DMS 273 (cell line): ENCODE measurements at regions not wholly inside any gene's neighbourhood (a gene's known extent, or its start where the extent isn't known, plus 50 kb on each side); places are given as distances from the start of the nearest gene placed in this dataset.
"Not testable (repeated sequence)": the region's sequence is repeated elsewhere in the genome, so short reads cannot be mapped to it uniquely, and the experiment has no call there.

ENCODE experiments used
- DNase-seq: peaks from one replicate; lab custom pipeline; 2025; ENCODE audit not compliant: unreplicated experiment; lab: John Stamatoyannopoulos, UW

DNA sequence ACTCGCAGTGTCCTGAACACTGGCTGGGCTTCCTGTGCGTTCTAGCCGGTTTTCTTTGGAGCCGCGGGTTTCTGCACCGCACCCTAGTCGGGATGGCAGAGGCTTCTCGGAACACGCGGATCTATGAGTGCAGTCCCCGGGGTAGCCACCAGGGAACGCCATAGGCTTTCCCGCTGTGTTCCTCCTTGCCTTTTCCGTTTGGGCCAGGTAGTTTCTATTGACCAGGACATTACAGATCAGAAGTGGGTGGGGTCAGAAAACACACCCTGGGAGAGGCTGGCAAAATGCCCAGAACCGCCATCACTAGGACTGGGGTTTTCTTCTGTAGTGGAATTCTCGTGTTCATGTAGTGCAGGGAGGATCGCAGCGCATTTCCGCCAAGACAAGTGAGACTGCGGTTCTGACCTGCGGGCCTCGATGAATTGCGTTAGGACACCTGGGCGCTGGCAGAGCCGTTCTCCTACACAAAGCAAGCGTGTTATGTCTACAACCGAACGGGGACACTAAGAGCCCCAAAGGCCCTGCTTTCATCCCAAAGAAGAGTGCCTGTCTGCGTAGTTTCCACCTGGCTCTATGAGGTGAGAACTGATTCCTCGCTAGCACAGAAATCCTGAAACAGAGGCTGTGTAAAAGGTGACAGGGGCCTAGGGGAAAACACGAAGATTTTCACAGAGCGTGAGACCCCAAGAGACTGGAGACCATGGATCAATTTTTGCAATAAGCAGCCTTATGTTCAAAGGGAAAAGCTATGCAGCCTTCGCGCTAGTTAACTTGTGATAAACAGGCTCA is 121.5 kb downstream of the PPIAL4G start:
- DNase-seq: not testable (repeated sequence)

DNA sequence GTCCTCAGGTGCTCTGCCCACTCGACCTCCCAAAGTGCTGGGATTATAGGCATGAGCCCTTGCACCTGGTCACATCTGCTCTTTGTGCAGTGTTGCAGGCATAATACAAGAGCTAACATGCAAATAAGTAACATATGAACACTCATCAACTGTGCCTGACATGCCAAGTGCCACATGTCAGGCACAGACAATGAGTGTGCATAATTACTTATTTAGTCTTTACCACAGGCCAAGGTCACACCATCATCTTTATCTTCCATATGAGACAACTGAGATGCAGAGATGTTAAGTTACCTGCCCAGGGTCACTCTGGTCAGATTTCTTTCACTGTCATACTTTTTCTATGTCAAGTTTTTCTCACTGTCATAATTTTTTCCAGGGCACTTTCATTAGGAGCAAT is 126.1 kb downstream of the PPIAL4G start:
- no peak for DNase-seq

DNA sequence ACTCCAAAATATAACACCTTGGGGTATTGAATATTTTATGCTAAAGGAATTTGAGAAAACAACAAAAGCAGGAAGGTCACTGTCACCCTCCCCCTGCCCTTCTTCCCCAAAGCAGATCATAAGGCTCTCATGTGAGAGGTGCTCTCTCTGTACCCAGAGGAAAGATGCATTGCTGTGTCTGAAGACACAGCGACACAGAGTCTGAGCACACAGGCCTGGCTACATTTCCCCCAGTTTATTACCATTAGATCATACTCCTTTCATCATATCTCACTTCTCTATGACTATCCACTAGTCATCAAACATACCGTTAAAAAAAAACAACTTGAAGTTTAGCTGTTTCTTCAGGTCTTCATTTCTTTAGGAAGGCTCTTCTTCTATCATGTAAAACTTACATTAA is 127.1 kb downstream of the PPIAL4G start:
- no peak for DNase-seq

DNA sequence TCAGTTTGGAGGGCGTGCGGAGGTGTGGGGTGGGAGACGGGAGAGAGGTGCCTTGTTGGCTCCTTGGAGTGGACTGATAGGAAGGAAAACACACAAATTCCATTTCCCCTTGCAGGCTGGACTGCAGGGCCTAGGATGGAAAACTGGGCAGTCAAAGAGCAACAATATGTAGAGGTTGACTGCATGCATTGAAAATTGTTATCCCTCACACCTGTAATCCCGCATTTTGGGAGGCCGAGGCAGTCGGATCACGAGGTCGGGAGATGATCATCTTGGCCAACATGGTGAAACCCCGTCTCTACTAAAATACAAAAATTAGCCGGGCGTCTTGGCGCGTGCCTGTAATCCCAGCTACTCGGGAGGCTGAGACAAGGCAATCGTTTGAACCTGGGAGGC is 128.2 kb downstream of the PPIAL4G start:
- no peak for DNase-seq

DNA sequence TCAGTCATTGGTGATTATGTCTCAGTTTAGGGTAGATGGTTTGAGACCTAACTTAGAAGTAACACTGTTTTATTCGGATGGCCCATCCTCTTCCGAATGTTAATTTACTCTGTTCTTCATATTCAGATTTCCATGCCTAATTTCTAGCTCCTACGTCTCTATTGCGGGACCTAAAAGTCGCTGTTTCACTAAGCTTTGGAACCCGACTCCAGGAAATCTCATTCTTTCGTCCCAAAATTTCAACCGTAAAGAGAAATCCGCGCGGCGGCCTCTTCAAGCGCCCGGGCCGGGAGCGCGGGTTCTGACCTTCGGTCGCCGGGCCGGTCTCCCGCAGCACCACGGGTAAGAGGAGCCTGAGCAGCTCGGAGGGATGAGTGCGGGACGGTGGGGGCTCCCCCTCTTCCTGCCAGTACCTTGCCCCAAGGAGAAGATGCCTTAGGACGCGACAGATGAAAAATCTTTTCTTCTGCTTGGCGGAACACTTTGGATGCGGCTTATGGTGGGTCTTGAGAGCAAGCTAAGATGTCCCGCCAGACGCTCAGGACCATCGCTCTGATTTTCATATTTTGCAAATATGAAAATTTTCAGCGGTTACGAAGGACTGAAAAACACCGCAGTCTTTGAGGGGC is 128.7 kb downstream of the PPIAL4G start:
- no peak for DNase-seq

DNA sequence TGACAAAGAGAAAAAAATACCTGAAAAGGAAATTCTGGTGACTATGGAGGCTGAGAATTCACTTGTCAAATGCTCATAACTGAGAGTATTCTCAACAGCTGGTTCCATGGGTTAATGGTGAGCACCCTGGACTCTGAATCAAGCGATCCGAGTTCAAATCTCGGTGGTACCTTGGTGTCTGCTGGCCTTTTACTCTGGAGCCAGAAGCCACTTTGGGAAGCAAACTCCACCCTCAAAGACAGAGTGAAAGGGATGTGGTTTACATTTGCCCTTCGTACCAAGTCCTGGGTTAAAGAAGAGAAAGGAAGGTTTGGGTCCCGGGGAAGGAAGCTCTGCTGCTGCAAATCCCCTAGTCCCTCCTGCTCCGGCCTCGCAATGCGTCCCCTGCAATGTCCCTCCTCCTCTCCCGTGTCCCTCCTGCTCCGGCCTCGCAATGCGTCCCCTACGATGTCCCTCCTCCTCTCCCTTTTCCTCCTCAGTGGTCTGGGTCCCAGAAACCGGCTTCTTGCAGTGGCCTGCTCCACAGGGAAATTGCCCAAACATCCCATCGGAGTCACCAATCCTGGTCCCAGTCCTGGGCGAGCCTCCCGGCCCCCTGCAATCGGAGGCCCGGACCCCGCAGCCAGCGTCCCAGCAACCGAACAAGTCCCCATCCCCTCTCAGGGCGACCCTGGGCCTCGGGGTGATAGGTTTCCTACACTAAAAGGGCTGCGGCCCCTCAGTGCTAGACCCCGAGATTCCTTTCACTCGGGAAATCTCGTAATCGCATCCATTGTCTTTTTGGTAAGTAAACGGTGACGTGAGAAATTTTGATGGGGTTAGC is 129.4 kb downstream of the PPIAL4G start:
- DNase-seq: peak; percentile 90

DNA sequence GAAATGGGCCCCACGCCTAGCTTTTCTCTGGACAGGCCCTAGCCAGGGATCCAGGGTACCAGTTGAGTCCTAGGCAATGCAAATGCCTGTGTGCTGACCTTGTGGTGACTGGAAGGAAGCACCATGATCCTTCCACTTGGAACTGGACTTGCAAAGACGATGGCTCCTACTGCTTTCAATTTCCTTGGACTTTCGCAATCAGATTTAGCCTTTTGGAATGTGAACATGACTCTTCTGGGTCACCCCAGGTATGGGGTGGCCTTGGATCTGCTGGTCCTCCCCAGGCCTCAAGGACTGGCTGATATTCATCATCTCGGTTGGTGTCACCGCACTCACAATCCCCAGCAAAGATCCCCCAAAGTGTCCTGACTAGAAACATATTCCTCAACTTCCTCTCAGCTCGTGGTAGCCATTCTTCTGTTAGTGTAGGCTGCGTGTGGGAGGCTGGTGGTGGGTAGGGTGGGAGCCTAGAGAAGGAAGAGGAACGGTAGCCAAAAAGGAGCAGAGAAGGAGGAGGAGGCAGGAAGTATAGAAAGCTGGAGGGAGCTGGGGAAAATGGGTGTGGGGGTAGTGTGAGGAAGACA is 130.5 kb downstream of the PPIAL4G start:
- DNase-seq: no peak

DNA sequence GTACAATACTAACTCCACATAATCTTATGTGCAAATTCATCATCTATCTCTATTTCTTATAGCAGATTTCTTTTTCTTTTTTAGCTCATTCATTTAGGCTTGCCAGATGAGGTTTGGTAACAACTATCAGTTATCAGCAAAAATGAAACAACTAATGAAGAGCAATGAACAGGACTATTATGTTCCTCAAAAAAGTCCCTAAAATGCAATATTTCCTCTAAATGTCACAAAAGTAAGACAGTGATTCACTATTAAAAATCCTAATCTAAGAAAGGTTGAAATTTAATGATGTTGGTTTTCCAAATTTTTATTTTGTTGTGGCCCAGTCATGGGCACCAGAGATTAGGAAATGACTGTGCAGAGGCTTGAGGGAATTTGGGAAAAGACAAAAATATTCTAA is 135.3 kb downstream of the PPIAL4G start:
- DNase-seq: no peak

DNA sequence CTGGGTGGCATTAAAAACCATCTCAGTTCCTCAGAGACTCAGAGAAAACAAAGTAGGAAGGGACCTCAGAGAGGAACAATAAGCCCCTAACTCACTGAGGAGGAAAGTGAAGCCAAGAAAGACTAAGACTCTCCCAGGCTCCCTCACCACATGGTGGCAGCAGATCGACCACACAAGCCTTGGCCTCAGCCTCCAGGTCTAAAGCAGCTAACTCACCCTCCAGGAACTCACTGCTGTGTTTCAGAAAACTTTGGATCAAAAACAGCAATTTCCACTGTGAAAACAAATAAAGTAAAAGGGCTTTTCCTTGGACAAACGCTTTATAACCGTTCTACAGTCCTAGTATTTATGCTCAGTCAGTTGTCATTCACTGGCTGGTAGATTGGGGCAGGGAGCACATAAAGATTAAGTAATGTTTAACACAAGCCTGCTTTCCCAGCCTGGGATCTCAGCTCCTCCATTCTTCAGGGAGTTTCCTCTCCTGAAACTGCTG is 137.4 kb downstream of the PPIAL4G start:
- DNase-seq: peak; percentile 45

DNA sequence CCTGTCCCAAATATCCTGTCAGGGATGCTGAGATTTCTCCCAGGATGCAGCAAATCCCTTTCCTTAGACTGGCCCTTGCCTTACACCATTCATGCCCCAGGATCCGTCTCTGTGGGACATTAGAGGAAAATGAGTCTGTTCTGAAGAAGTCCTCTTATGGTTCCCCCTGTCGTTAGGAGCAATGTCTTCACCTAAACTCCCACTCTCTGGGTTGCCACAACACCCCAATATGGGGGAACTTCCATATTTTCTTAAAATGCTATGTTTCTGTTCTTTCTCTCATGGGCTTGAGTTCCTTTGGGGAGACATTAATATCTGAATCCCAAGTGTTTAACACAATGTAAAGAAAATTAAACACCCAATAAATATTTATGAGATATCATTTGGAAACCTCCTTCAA is 138.5 kb downstream of the PPIAL4G start:
- DNase-seq: not testable (repeated sequence)

DNA sequence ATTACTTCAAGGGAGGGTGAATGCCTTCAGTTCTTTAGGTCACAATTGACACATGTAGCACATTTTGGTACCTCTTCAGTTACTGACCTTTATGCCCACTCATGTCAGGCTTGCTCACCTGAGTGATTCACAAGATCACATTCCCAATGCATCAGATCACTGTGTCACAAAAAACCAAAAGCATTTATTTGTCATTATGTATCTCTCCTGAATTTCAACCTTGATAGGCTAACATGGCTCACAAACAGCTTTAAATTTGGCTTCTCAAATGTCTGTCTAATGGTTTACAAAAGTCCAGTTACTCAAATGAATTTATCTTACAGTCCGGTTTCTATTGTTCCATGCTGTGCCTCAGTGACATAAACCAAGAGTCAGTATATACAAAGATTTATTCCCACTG is 141.4 kb downstream of the PPIAL4G start:
- not testable (repeated sequence) for DNase-seq

DNA sequence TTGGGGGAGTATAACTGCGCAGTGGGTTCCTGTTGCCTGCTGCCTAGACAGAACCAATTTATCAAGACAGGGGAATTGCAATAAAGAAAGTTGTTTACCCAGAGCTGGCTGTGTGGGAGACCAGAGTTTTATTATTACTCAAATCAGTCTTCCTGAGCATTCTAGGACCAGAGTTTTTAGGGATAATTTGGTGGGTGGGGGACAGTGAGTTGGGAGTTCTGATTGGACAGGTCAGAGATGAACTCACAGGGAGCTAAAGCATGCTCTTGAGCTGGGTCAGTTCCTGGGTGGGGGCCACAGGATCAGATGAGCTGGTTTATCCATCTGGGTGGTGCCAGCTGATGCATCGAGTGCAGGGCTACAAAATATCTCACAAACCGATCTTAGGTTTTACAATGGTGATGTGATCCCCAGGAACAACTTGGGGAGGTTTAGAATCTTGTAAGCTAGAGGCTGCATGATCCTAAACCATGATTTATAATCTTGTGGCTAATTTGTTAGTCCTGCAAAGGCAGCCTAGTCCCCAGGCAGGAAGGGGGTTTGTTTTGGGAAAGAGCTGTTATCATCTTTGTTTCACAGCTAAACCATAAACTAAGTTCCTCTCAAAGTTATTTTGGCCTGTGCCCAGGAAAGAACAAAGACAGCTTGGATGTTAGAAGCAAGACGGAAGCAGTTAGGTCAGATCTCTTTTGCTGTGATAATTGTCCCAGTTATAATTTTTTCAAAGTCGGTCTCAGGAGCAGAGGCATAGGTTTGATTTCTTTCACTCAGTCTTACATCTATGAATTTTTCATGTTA is 146.8 kb downstream of the PPIAL4G start:
- DNase-seq: peak; percentile 22

DNA sequence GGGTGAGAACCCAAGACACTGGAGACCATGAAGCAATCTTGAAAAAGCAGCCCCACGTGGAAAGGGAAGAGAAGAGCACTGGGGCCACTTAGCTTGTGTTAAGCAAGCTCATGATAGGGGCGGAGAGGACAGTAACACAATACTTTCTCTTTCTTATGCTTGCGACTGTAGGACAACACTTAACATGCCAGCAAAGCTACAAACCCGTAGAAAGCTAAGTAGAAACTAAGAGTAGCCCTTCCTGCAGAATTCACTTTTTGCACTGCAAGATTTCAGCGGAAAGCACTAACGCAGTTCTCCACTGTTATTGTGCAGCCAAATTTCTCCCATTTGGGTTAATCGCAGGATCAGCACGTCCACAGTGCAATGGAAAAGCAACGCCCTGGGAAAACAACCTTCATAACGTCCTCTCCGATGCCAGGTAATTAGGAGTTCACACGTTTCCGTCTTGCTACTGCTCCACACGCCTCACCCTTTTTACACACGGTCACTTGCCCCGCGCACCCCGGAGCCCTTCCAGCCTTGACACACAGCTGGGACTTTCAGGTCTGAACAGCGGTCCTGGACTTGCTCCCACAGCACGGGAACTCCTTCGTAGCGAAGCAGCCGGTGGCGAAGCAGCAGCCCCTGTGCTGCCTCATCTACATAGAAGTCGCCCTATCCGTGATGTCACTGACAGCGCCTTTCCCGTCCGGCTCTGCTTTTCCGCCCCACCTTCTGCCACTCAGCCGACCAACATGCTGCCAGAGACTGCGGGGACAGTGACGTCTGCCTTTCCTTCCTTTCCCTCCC is 148.6 kb downstream of the PPIAL4G start:
- DNase-seq: peak; percentile 97

DNA sequence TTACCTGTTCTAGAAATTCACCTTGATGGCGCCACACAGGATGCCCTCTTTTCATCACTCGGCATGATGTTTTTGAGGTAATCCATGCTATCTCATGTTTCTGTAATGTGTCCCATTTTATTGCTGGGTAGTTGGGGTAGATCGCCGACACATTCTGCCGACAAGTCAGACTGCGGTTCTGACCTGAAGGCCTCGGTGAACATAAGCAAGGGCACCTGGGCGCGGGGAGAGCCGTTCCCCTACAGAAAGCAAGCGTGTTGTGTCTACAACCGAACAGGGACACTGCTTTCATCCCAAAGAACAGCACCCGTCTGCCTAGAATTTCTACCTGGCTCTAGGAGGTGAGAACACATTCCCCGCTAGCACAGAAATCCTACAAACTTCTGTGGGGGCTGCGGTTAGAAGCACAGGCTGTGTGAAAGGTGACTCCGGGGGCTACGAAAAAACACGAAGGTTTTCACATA is 149.2 kb downstream of the PPIAL4G start:
- DNase-seq: no peak

DNA sequence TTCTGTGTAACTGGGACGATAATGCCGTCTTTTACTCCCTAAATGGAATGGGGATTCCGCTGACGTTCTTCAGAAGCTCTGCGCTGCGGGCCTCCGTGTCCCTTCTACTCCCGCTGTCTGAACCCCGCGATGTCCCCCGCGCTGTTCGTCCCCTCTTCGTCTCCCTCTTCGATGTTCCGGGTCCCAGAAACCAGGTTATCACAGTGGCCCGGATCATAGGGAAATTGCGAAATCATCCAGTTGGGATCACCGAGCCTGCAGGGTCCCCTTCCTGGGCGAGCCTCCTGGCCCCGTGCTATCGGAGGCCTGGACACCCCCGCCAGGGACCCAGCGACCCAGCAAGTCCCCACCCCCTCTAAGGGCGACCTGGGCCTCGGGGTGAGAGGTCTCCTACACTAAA is 154.2 kb downstream of the PPIAL4G start:
- no peak for DNase-seq

DNA sequence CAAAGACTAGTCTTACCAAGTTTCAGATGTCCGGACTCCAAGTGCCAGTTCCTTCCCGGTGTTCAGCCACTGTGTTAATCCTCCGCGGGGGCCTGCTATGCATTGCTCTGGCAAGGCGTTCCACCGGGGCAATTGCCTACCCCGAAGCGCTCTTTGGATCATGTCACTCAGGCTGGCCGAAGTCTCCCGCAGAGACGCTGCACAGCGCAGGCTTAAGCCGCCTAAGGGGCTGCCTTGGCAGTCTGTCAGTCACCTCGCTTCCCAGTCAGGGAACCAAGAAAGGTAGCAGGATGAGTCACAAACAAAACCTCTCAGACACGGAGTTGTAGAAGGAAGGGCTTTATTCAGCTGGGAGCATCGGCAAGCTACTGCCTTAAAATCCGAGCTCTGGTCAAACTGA is 158.1 kb downstream of the PPIAL4G start:
- not testable (repeated sequence) for DNase-seq

DNA sequence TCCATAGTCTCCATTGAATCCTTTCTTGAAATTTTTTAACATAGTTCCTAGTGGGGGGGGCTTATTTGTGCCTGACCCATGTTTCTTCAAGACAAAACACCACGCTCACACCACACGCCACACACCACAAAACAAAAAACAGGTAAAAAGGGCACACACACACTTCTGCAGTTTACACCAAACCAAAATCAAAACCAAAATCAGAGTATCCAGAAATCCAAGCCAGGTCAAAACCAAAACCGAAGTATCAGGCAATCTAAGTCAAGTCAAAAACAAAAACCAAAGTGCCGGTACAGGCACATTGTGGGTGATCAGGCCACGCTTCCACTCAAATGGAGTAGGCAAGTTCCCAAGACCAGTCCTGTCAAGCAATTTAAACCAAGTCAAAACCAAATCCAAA is 158.6 kb downstream of the PPIAL4G start:
- not testable (repeated sequence) for DNase-seq

DNA sequence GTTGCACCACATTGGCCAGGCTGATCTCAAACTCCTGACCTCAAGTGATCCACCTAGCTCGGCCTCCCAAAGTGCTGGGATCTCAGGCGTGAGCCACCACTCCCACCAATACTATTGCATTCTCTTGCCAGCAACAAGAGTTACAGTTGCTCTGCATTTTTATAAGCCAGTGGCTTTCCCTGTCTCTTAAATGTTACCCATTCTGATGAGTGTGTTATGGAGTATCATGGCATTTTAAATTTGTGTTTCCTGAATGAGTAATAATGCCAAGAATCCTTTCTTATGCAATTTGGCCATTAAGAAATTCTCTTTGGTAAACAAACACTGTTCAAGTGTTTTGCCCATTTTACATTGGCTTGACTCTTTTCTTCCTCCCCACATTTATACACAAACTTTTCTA is 163.0 kb downstream of the PPIAL4G start:
- DNase-seq: not testable (repeated sequence)

DNA sequence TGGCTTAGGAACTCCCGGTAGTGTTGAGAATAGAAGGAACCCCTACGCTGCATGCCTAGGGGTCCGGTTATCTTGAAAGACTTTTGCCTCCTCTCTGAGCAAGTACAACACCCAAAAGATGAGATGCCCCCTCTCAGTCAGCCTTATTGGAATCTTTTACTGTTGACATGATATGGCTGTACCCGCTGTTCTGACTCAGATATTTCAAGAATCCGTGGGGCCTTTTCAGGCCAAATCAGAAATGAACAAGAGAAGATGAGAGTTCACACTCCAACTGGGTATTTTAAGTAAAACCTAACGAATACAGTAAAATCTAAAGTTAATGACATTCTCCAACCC is 164.2 kb downstream of the PPIAL4G start:
- DNase-seq: no peak
